ENCODE measurements at regions not wholly inside any gene's neighbourhood (a gene's known extent, or its start where the extent isn't known, plus 50 kb on each side); places are given as distances from the start of the nearest gene placed in this dataset.

- ChIA-PET CTCF (no interaction called here), POLR2A (no interaction called here)
- no peak for TF ChIP-seq CTCF (IDR thresholded peaks at IDR 0.05; ENCODE audit: insufficient read depth, low read depth, low read length)
- Histone ChIP-seq H3K27me3 (ENCODE audit: control insufficient read depth, insufficient read depth, low read length) (no peaks in the 10 kb centered on the region), H3K36me3 (ENCODE audit: control insufficient read depth, insufficient read depth, low read length) (no peaks in the 10 kb centered on the region), H3K4me3 (ENCODE audit: low read depth, low read length) (no peak overlapping the region)
- DNase-seq (ENCODE audit: low read depth) = no peak
Measured at GRCh38 chr1:60268451-60268850, 194.9 kb upstream of the C1orf87 start.

DNA sequence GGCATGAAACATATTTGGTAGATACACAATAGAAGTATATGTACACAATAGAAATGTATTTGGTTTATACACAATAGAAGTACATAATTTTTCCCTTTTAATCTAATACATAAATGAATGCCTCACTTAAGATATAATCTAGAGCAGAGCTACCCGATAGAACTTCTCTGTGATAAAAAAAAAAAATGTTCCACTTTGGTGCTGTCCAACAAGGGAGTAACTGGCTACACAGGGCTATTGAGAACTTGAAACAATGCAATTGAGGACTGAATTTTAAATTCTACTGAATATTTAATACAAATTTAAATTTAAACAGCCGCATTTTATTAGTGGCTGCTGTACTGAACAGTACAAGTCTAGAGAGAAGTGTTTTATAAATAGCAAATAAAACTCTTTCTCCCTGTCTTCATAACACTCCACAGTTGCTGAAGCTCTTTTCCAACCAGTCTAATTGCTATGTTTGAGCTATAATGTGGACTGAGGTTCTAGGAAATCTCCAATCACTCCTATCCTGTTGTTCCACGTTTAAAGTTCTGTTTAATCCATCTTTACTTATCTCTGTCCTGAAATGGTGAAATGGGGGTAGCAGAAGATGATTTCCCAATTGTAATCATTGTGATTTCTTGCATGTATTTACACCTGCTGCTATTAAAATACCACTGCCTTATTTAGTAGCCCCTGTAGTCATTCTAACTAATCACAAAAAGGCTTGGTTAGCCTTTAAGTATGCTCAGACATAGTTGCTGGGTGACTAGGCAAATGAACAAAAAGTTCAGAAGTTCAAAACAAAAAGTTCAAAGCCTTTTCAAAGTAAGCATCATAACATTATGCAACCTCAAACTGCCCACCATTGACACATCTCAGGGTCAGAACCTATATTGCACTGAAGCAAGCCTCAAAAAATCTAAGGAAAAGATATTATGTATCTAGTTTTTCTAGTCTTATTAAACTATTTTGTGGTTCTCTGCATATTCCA lies 192.3 kb upstream of the C1orf87 start:
- ChIA-PET CTCF (interaction anchor here (2.3 kb wide), 1 partner anchor 16 kb away, joined by 6 read pairs; no protein-coding TSS in a partner anchor), POLR2A (interaction anchor here (0.5 kb wide), 1 partner anchor 271 kb away, joined by 3 read pairs; no protein-coding TSS in a partner anchor)
- no peak overlapping the region for H3K4me3 ChIP-seq (ENCODE audit: low read depth, low read length)

DNA sequence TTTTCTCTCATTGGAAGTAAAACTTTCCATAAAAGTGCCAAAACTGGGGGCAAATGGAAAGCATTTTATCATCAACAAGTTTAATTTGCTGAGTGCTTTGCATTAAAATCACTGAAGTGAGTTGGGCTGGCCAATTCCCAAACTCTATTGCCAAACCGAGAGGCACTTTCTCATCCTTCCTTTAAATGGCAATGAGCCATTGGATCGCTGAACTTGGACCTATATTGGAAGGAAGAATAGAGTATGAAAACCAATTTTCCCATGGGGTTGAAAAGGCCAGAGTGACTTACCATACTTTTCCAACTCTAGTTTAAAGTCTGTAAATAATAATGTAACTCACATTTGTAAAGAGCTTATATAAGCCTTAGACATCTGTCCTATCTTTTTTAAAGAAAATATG lies 189.1 kb upstream of the C1orf87 start:
- ChIA-PET POLR2A (no interaction called here), CTCF (no interaction called here)
- Histone ChIP-seq H3K27me3 (ENCODE audit: control insufficient read depth, insufficient read depth, low read length) (no peaks in the 10 kb centered on the region), H3K36me3 (ENCODE audit: control insufficient read depth, insufficient read depth, low read length) (no peaks in the 10 kb centered on the region), H3K4me3 (ENCODE audit: low read depth, low read length) (no peak overlapping the region)
- no peak for TF ChIP-seq CTCF (IDR thresholded peaks at IDR 0.05; ENCODE audit: insufficient read depth, low read depth, low read length)
- DNase-seq (ENCODE audit: low read depth) = no peak

More for the DNA sequence above, 192.3 kb upstream of the C1orf87 start:
- Histone ChIP-seq H3K36me3 (ENCODE audit: control insufficient read depth, insufficient read depth, low read length) (no peaks in the 10 kb centered on the region), H3K27me3 (ENCODE audit: control insufficient read depth, insufficient read depth, low read length) (no peaks in the 10 kb centered on the region)
- peak; percentile 45 for DNase-seq (ENCODE audit: low read depth)
- TF ChIP-seq CTCF (IDR thresholded peaks at IDR 0.05; ENCODE audit: insufficient read depth, low read depth, low read length) = no peak

DNA sequence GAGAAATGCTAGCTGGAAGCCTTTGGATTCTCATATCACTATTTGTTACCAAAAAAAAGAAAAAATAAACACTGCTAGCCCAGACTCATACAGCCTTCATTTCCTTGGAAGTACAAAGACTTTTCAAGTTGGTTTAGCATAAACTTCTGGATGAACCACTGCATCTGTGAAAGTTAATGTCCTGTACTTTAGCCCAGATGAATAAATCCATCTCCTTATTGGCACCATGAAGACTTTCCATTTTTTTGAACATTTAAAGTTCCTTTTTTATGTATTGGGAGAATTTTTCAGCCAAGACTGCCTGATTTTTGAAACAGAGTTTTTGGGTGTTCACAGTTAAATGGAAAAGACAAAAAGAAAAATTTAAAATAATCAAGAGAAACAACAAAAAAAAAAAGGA lies 184.0 kb upstream of the C1orf87 start:
- CTCF ChIA-PET = no interaction called here
- no peak for DNase-seq (ENCODE audit: low read depth)
- POLR2A ChIA-PET = no interaction called here
- H3K4me3 ChIP-seq (ENCODE audit: low read depth, low read length) = no peak overlapping the region
- H3K27me3 ChIP-seq (ENCODE audit: control insufficient read depth, insufficient read depth, low read length) = no peaks in the 10 kb centered on the region
- TF ChIP-seq CTCF (IDR thresholded peaks at IDR 0.05; ENCODE audit: insufficient read depth, low read depth, low read length) = no peak
- H3K36me3 ChIP-seq (ENCODE audit: control insufficient read depth, insufficient read depth, low read length) = no peaks in the 10 kb centered on the region

DNA sequence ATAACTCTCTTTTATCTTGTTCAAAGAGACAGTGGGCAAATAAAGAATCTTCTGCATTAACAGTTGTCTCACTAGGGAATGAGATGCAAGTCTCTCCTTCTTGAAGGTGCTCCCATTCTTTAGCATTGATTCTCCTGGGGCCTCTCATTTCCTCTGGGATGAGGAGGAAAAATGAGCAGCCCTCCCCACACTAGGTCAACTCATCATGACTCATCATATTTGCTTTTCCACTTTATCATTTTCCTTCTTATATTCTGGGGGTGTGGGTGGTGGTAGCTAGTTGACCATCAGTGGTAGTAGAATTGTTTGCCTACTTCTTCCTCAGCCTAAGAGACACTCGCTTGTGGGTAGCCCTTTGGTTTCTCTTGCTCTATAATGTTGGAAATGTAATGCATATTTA lies 182.0 kb upstream of the C1orf87 start:
- Histone ChIP-seq H3K4me3 (ENCODE audit: low read depth, low read length) (no peak overlapping the region), H3K36me3 (ENCODE audit: control insufficient read depth, insufficient read depth, low read length) (no peaks in the 10 kb centered on the region), H3K27me3 (ENCODE audit: control insufficient read depth, insufficient read depth, low read length) (no peaks in the 10 kb centered on the region)
- DNase-seq (ENCODE audit: low read depth) = no peak
- CTCF ChIA-PET = no interaction called here
- POLR2A ChIA-PET = no interaction called here
- TF ChIP-seq CTCF (IDR thresholded peaks at IDR 0.05; ENCODE audit: insufficient read depth, low read depth, low read length) = no peak
